OCI-LY3 (cell line): ENCODE measurements at regions not wholly inside any gene's neighbourhood (a gene's known extent, or its start where the extent isn't known, plus 50 kb on each side); places are given as distances from the start of the nearest gene placed in this dataset.

ENCODE experiments used
- H2AFZ ChIP-seq: fragments of 200-600, 300-600 bp; shearing (Covaris generic); 2 replicates; pipeline ENCODE4 v1.6.0; 2014; ENCODE audit warnings: antibody characterized with exemption, low read depth, low read length
- H3K27ac ChIP-seq: fragments of 200-600, 300-600 bp; sonication (generic); 2 replicates; pipeline ENCODE4 v1.5.1; 2014; ENCODE audit warnings: mild to moderate bottlenecking, low read length, moderate library complexity, mixed read lengths
- H3K27me3 ChIP-seq: fragments of 200-600, 300-600 bp; sonication (generic); 2 replicates; pipeline ENCODE4 v1.6.1; 2014; ENCODE audit warnings: low read depth, low read length, mixed read lengths
- H3K36me3 ChIP-seq: fragments of 200-600, 300-600 bp; sonication (generic); replicated peaks from 2 replicates; pipeline ENCODE3; 2014; ENCODE audit warnings: low read depth, low read length, mixed read lengths
- H3K4me1 ChIP-seq: fragments of 300-600, 200-600 bp; sonication (generic); 2 replicates; pipeline ENCODE4 v1.6.1; 2014; ENCODE audit warnings: low read length, mixed read lengths
- H3K4me2 ChIP-seq: fragments of 200-600, 300-600 bp; sonication (generic); 2 replicates; pipeline ENCODE4 v1.6.1; 2014; ENCODE audit warnings: low read length, mixed read lengths
- H3K4me3 ChIP-seq: fragments of 300-600, 200-600 bp; sonication (generic); 2 replicates; pipeline ENCODE4 v1.5.1; 2014; ENCODE audit warnings: antibody characterized with exemption, mild to moderate bottlenecking, low read length, moderate library complexity
- H3K79me2 ChIP-seq: fragments of 300-600, 200-600 bp; shearing (Covaris generic); 2 replicates; pipeline ENCODE4 v1.6.1; 2014; ENCODE audit warnings: mild to moderate bottlenecking, low read length, mixed read lengths
- H3K9ac ChIP-seq: fragments of 300-600, 200-600 bp; shearing (Covaris generic); 2 replicates; pipeline ENCODE4 v1.6.0; 2014; ENCODE audit warnings: mild to moderate bottlenecking, low read length, moderate library complexity
- H3K9me3 ChIP-seq: fragments of 200-600, 300-600 bp; shearing (Covaris generic); 2 replicates; pipeline ENCODE4 v1.6.1; 2014; ENCODE audit warnings: low read length, mixed read lengths; ENCODE audit not compliant: insufficient read depth
- H4K20me1 ChIP-seq: fragments of 200-600, 300-600 bp; sonication (generic); 2 replicates; pipeline ENCODE4 v1.6.1; 2016; ENCODE audit warnings: low read length, mixed read lengths; ENCODE audit not compliant: insufficient read depth
- EZH2phosphoT487 ChIP-seq: fragments of 200-600 bp; shearing (Covaris generic); IDR thresholded peaks from 2 replicates; pipeline ENCODE4 v1.6.1; 2018; ENCODE audit warnings: antibody characterized with exemption, mixed run types, low read depth
- TF ChIP-seq, protein P1 (sequence below): fragments of 200-600, 300-600 bp; sonication (generic); IDR thresholded peaks from 2 replicates; pipeline ENCODE4 v1.5.1; 2014; ENCODE audit warnings: antibody characterized with exemption, low read length, low read depth

DNA sequence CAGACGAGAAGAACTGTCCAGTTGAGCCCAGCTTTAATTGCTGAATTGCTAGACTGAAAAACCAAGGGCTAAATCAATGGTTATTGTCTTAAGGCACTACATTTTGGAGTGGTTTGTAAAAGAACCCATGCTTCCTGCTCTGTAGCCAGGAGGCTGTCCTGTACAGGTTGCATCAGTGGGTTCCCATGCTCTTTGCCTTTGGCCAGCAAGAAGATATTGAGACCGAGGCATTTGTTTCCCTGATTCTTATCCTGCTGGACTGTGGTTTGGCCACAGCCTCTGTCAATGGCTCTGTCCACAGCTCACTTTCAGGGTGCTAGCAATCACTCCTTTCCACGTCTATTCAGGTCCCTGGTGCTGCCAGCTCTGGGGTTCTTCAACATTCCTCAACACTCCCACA, 89.6 kb downstream of the FAM43A start:
- no peaks in the 10 kb centered on the region for H3K4me1 ChIP-seq
- no peak overlapping the region for H3K4me2 ChIP-seq
- no peak overlapping the region for H3K4me3 ChIP-seq
- H3K36me3 ChIP-seq: no peaks in the 10 kb centered on the region
- peaks cover 86% of the 10 kb centered on the region for H3K27me3 ChIP-seq
- H3K27ac ChIP-seq: no peak overlapping the region
- no peaks in the 10 kb centered on the region for H3K9me3 ChIP-seq
- no peaks in the 10 kb centered on the region for H3K79me2 ChIP-seq
- no peaks in the 10 kb centered on the region for H4K20me1 ChIP-seq
- no peak overlapping the region for H2AFZ ChIP-seq
- TF ChIP-seq, protein P1, sequence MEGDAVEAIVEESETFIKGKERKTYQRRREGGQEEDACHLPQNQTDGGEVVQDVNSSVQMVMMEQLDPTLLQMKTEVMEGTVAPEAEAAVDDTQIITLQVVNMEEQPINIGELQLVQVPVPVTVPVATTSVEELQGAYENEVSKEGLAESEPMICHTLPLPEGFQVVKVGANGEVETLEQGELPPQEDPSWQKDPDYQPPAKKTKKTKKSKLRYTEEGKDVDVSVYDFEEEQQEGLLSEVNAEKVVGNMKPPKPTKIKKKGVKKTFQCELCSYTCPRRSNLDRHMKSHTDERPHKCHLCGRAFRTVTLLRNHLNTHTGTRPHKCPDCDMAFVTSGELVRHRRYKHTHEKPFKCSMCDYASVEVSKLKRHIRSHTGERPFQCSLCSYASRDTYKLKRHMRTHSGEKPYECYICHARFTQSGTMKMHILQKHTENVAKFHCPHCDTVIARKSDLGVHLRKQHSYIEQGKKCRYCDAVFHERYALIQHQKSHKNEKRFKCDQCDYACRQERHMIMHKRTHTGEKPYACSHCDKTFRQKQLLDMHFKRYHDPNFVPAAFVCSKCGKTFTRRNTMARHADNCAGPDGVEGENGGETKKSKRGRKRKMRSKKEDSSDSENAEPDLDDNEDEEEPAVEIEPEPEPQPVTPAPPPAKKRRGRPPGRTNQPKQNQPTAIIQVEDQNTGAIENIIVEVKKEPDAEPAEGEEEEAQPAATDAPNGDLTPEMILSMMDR: no peak
- no peak for TF ChIP-seq EZH2phosphoT487
- H3K9ac ChIP-seq: no peak overlapping the region

DNA sequence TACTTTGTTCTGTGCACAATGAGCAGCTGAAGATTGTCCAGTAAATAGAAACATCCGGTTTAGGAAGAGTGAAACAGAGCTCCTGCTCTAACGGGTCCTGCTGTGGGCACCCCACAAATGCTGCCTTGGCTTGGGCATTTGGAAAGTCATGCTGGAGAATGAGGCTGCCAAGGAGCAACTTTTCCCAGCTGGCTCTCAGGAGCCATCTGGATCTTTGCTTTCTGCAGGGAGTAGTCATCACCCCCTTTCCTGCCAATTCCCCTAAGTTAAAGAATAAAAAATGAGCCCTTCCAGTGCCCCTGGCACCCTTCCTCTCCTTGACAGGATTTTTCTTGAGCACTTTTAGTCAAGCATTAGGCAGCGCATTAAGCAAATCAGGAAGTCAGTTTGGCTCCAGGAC, 90.0 kb downstream of the FAM43A start:
- Histone ChIP-seq H3K4me1 (no peaks in the 10 kb centered on the region), H3K27ac (no peak overlapping the region), H3K27me3 (peaks cover 85% of the 10 kb centered on the region), H3K79me2 (no peaks in the 10 kb centered on the region), H3K4me2 (no peak overlapping the region), H3K9me3 (no peaks in the 10 kb centered on the region), H2AFZ (no peak overlapping the region), H3K36me3 (no peaks in the 10 kb centered on the region), H4K20me1 (no peaks in the 10 kb centered on the region), H3K4me3 (no peak overlapping the region), H3K9ac (no peak overlapping the region)
- TF ChIP-seq, protein P1: no peak
- TF ChIP-seq EZH2phosphoT487: no peak

DNA sequence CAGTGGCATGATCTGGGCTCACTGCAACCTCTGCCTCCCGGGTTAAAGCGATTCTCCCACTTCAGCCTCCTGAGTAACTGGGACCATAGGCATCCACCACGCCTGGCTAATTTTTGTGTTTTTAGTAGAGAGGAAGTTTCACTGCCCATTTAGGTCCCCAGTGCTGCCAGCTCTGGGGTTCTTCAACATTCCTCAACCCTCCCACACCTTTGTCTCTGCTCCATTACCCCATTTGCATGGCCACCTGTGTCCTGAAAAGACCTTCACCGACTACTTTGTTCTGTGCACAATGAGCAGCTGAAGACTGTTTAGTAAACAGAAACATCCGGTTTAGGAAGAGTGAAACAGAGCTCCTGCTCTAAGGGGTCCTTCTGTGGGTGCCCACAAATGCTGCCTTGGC, 92.0 kb downstream of the FAM43A start:
- no peaks in the 10 kb centered on the region for H3K4me1 ChIP-seq
- TF ChIP-seq EZH2phosphoT487: no peak
- TF ChIP-seq, protein P1: no peak
- H3K9me3 ChIP-seq: no peaks in the 10 kb centered on the region
- H3K27ac ChIP-seq: no peak overlapping the region
- no peak overlapping the region for H3K4me3 ChIP-seq
- H4K20me1 ChIP-seq: no peaks in the 10 kb centered on the region
- peaks cover 71% of the 10 kb centered on the region for H3K27me3 ChIP-seq
- H2AFZ ChIP-seq: no peak overlapping the region
- H3K4me2 ChIP-seq: no peak overlapping the region
- H3K36me3 ChIP-seq: no peaks in the 10 kb centered on the region
- no peaks in the 10 kb centered on the region for H3K79me2 ChIP-seq
- H3K9ac ChIP-seq: no peak overlapping the region

DNA sequence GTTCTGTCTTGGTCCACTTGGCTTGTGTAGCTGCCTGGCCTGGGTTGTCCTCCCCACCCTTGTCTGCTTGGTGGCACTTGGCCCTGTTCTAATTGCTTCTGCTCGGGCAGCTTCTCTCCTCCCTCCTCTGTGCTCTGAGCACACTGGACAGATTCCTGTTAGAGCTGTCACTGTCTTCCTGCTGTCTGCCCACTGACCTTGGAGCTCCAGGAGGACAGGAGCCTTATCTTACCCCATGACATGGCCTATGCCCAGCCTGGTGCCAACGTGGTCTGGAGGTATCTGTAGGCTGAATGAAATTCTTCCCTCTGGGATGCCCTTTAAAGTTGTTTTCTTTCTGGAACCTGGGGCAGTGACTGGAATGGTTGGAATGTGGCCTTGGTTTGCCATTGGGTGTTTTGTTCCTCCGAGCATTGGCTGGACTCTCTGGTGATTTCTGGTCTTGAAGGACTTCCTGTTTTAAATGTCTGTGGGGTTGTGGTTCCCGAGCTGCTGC, 94.1 kb downstream of the FAM43A start:
- Histone ChIP-seq H2AFZ (no peak overlapping the region), H3K4me2 (no peak overlapping the region), H3K9ac (no peak overlapping the region), H3K27me3 (peaks cover 56% of the 10 kb centered on the region), H3K9me3 (no peaks in the 10 kb centered on the region), H4K20me1 (no peaks in the 10 kb centered on the region), H3K4me1 (no peaks in the 10 kb centered on the region), H3K36me3 (no peaks in the 10 kb centered on the region), H3K79me2 (no peaks in the 10 kb centered on the region), H3K4me3 (no peak overlapping the region), H3K27ac (no peak overlapping the region)
- no peak for TF ChIP-seq EZH2phosphoT487
- TF ChIP-seq, protein P1: no peak
